ENCODE measurements at regions not wholly inside any gene's neighbourhood (a gene's known extent, or its start where the extent isn't known, plus 50 kb on each side); places are given as distances from the start of the nearest gene placed in this dataset.
"Not testable (repeated sequence)": the region's sequence is repeated elsewhere in the genome, so short reads cannot be mapped to it uniquely, and the experiment has no call there.

DNA sequence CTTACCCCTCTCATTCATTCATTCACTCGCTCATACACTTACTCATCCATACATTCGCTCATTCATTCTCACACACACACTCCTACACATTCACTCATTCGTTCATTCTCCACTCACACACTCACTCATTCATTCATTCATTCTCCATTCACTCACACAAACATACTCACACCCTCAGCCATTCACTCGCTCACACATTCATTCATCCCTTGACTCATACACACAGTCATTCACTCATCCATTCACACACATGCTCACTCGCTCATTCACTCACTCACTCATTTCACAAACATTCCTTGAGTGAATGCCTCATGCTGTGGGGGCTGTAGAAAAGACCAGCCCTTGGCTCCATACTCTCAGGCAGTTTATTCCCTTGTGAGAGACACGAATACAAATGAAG, 151.1 kb upstream of the MAMLD1 start:
- DNase-seq (ENCODE audit: low spot score), result no peak
- Mint-ChIP-seq H3K27ac (ENCODE audit: unreplicated experiment) (no peak overlapping the region), H3K9me3 (ENCODE audit: low read depth) (peaks cover 9% of the 10 kb centered on the region), H3K4me1 (ENCODE audit: low read depth) (peaks cover 10% of the 10 kb centered on the region), H3K27me3 (ENCODE audit: low read depth) (no peaks in the 10 kb centered on the region), H3K4me3 (ENCODE audit: unreplicated experiment) (no peak overlapping the region), H3K36me3 (ENCODE audit: low read depth) (no peaks in the 10 kb centered on the region)
- TF ChIP-seq, protein P1, sequence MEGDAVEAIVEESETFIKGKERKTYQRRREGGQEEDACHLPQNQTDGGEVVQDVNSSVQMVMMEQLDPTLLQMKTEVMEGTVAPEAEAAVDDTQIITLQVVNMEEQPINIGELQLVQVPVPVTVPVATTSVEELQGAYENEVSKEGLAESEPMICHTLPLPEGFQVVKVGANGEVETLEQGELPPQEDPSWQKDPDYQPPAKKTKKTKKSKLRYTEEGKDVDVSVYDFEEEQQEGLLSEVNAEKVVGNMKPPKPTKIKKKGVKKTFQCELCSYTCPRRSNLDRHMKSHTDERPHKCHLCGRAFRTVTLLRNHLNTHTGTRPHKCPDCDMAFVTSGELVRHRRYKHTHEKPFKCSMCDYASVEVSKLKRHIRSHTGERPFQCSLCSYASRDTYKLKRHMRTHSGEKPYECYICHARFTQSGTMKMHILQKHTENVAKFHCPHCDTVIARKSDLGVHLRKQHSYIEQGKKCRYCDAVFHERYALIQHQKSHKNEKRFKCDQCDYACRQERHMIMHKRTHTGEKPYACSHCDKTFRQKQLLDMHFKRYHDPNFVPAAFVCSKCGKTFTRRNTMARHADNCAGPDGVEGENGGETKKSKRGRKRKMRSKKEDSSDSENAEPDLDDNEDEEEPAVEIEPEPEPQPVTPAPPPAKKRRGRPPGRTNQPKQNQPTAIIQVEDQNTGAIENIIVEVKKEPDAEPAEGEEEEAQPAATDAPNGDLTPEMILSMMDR (IDR thresholded peaks at IDR 0.05), result no peak

GRCh38 chrX:150212672-150213480, 150.2 kb upstream of the MAMLD1 start:
- peaks cover 9% of the 10 kb centered on the region for H3K9me3 Mint-ChIP-seq (ENCODE audit: low read depth)
- H3K27me3 Mint-ChIP-seq (ENCODE audit: low read depth), result no peaks in the 10 kb centered on the region
- no peak overlapping the region for H3K4me3 Mint-ChIP-seq (ENCODE audit: unreplicated experiment)
- no peaks in the 10 kb centered on the region for H3K36me3 Mint-ChIP-seq (ENCODE audit: low read depth)
- H3K4me1 Mint-ChIP-seq (ENCODE audit: low read depth), result peaks cover 10% of the 10 kb centered on the region
- DNase-seq (ENCODE audit: low spot score), result no peak
- TF ChIP-seq, protein P1 (IDR thresholded peaks at IDR 0.05), result no peak
- peak overlapping the region; percentile 62 for H3K27ac Mint-ChIP-seq (ENCODE audit: unreplicated experiment)

DNA sequence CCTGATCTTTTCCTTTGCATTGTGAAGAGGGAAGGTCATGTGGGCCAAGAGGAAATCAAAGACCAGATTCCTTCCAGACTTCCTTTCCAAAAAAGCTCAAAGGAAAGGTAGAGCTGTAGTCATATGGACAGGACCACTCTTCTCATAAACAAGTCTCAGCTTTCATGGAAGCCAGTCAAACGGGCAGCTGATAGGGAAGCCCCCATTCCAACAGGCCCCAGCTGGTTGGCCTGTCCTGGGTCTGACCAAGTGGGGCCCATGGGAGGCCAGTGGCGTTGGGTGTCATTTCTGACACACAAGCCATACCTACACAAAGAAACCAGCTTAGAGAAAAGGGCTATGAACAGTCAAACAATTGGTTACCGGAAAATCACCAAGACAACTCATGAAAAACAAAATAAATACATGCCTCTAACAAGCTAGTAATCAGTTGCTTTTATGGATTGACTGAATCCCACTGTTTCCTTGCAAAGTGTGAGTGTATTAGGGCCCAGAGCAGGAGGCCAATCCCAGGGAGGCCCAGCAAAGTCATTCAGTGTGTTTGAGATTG, 149.6 kb upstream of the MAMLD1 start:
- no peak overlapping the region for H3K4me3 Mint-ChIP-seq (ENCODE audit: unreplicated experiment)
- H3K27me3 Mint-ChIP-seq (ENCODE audit: low read depth), result no peaks in the 10 kb centered on the region
- peaks cover 10% of the 10 kb centered on the region for H3K4me1 Mint-ChIP-seq (ENCODE audit: low read depth)
- no peaks in the 10 kb centered on the region for H3K36me3 Mint-ChIP-seq (ENCODE audit: low read depth)
- peak overlapping the region; percentile 62 for H3K27ac Mint-ChIP-seq (ENCODE audit: unreplicated experiment)
- TF ChIP-seq, protein P1 (IDR thresholded peaks at IDR 0.05), result no peak
- DNase-seq (ENCODE audit: low spot score), result no peak
- peaks cover 8% of the 10 kb centered on the region for H3K9me3 Mint-ChIP-seq (ENCODE audit: low read depth)

DNA sequence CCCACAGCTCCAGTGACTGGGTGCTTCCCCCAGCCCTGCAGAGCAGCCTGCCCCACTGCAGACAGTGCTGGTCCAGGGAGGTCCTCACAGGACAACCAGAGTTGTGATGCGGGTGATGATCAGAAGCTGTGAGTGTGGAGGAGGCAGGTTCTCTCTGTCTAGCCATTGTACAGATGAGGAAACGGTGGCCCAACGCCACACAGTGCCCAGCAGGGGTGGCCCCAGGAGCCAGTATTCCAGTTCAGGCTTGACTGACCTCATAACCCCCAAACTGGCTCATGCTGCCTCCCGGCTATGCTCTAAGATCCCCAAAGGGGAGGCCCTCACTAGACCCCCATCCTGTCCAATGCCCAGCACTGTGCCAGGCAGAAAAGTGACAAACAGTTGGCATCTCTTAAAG, 147.1 kb upstream of the MAMLD1 start:
- H3K36me3 Mint-ChIP-seq (ENCODE audit: low read depth); H3K9me3 Mint-ChIP-seq (ENCODE audit: low read depth); DNase-seq (ENCODE audit: low spot score); H3K27ac Mint-ChIP-seq (ENCODE audit: unreplicated experiment); H3K4me1 Mint-ChIP-seq (ENCODE audit: low read depth); H3K4me3 Mint-ChIP-seq (ENCODE audit: unreplicated experiment); H3K27me3 Mint-ChIP-seq (ENCODE audit: low read depth): not testable (repeated sequence)

GRCh38 chrX:150216716-150217115, 146.4 kb upstream of the MAMLD1 start:
- Mint-ChIP-seq H3K27me3 (ENCODE audit: low read depth) (no peaks in the 10 kb centered on the region), H3K36me3 (ENCODE audit: low read depth) (no peaks in the 10 kb centered on the region), H3K27ac (ENCODE audit: unreplicated experiment) (no peak overlapping the region), H3K4me3 (ENCODE audit: unreplicated experiment) (no peak overlapping the region), H3K9me3 (ENCODE audit: low read depth) (peaks cover 9% of the 10 kb centered on the region), H3K4me1 (ENCODE audit: low read depth) (peaks cover 10% of the 10 kb centered on the region)
- DNase-seq (ENCODE audit: low spot score), result no peak
- TF ChIP-seq, protein P1 (IDR thresholded peaks at IDR 0.05), result no peak

GRCh38 chrX:150217609-150218008, 145.5 kb upstream of the MAMLD1 start:
- TF ChIP-seq, protein P1 (IDR thresholded peaks at IDR 0.05), result no peak
- H3K36me3 Mint-ChIP-seq (ENCODE audit: low read depth), result no peaks in the 10 kb centered on the region
- H3K4me1 Mint-ChIP-seq (ENCODE audit: low read depth), result peaks cover 9% of the 10 kb centered on the region
- no peaks in the 10 kb centered on the region for H3K27me3 Mint-ChIP-seq (ENCODE audit: low read depth)
- no peak for DNase-seq (ENCODE audit: low spot score)
- H3K9me3 Mint-ChIP-seq (ENCODE audit: low read depth), result peaks cover 7% of the 10 kb centered on the region
- no peak overlapping the region for H3K27ac Mint-ChIP-seq (ENCODE audit: unreplicated experiment)
- H3K4me3 Mint-ChIP-seq (ENCODE audit: unreplicated experiment), result no peak overlapping the region
